ENCODE measurements at regions not wholly inside any gene's neighbourhood (a gene's known extent, or its start where the extent isn't known, plus 50 kb on each side); places are given as distances from the start of the nearest gene placed in this dataset.
"Not testable (repeated sequence)": the region's sequence is repeated elsewhere in the genome, so short reads cannot be mapped to it uniquely, and the experiment has no call there.

GRCh38 chr7:159210581-159211235 lies 66.0 kb upstream of the VIPR2 start:
- Histone ChIP-seq H3K27me3 (ENCODE audit: control insufficient read depth in 1 of 2, insufficient read depth in 2 of 2, low read length in 2 of 2) (no peaks in the 10 kb centered on the region), H3K9ac (ENCODE audit: low read length in 2 of 2) (no peak overlapping the region), H3K27ac (ENCODE audit: low read length) (no peak overlapping the region), H3K9me3 (ENCODE audit: control insufficient read depth in 2 of 2, low read length in 2 of 2) (no peaks in the 10 kb centered on the region), H3K36me3 (ENCODE audit: control insufficient read depth in 2 of 2, insufficient read depth in 2 of 2, low read length in 2 of 2) (no peaks in the 10 kb centered on the region), H3K4me3 (ENCODE audit: low read length in 2 of 2) (no peak overlapping the region), H3K4me1 (ENCODE audit: control insufficient read depth, insufficient read depth, low read length) (peaks cover 4% of the 10 kb centered on the region)

GRCh38 chr7:159209429-159209828 lies 64.8 kb upstream of the VIPR2 start:
- Histone ChIP-seq H3K27me3 (ENCODE audit: control insufficient read depth in 1 of 2, insufficient read depth in 2 of 2, low read length in 2 of 2) (no peaks in the 10 kb centered on the region), H3K4me3 (ENCODE audit: low read length in 2 of 2) (no peak overlapping the region), H3K9me3 (ENCODE audit: control insufficient read depth in 2 of 2, low read length in 2 of 2) (no peaks in the 10 kb centered on the region), H3K27ac (ENCODE audit: low read length) (no peak overlapping the region), H3K9ac (ENCODE audit: low read length in 2 of 2) (no peak overlapping the region), H3K36me3 (ENCODE audit: control insufficient read depth in 2 of 2, insufficient read depth in 2 of 2, low read length in 2 of 2) (no peaks in the 10 kb centered on the region), H3K4me1 (ENCODE audit: control insufficient read depth, insufficient read depth, low read length) (peaks cover 4% of the 10 kb centered on the region)

- Histone ChIP-seq H3K4me1 (ENCODE audit: control insufficient read depth, insufficient read depth, low read length) (peaks cover 4% of the 10 kb centered on the region), H3K4me3 (ENCODE audit: low read length in 2 of 2) (no peak overlapping the region), H3K27me3 (ENCODE audit: control insufficient read depth in 1 of 2, insufficient read depth in 2 of 2, low read length in 2 of 2) (no peaks in the 10 kb centered on the region), H3K27ac (ENCODE audit: low read length) (no peak overlapping the region), H3K9ac (ENCODE audit: low read length in 2 of 2) (no peak overlapping the region), H3K36me3 (ENCODE audit: control insufficient read depth in 2 of 2, insufficient read depth in 2 of 2, low read length in 2 of 2) (no peaks in the 10 kb centered on the region), H3K9me3 (ENCODE audit: control insufficient read depth in 2 of 2, low read length in 2 of 2) (no peaks in the 10 kb centered on the region)
Measured at GRCh38 chr7:159207951-159208350, 63.3 kb upstream of the VIPR2 start.

GRCh38 chr7:159207393-159207792 lies 62.7 kb upstream of the VIPR2 start:
- no peaks in the 10 kb centered on the region for H3K9me3 ChIP-seq (ENCODE audit: control insufficient read depth in 2 of 2, low read length in 2 of 2)
- no peaks in the 10 kb centered on the region for H3K27me3 ChIP-seq (ENCODE audit: control insufficient read depth in 1 of 2, insufficient read depth in 2 of 2, low read length in 2 of 2)
- H3K9ac ChIP-seq (ENCODE audit: low read length in 2 of 2) = no peak overlapping the region
- peaks cover 4% of the 10 kb centered on the region for H3K4me1 ChIP-seq (ENCODE audit: control insufficient read depth, insufficient read depth, low read length)
- H3K36me3 ChIP-seq (ENCODE audit: control insufficient read depth in 2 of 2, insufficient read depth in 2 of 2, low read length in 2 of 2) = no peaks in the 10 kb centered on the region
- H3K4me3 ChIP-seq (ENCODE audit: low read length in 2 of 2) = no peak overlapping the region
- no peak overlapping the region for H3K27ac ChIP-seq (ENCODE audit: low read length)

GRCh38 chr7:159205833-159206232 lies 61.2 kb upstream of the VIPR2 start:
- Histone ChIP-seq H3K4me1 (ENCODE audit: control insufficient read depth, insufficient read depth, low read length) (no peaks in the 10 kb centered on the region), H3K4me3 (ENCODE audit: low read length in 2 of 2) (no peak overlapping the region), H3K9me3 (ENCODE audit: control insufficient read depth in 2 of 2, low read length in 2 of 2) (no peaks in the 10 kb centered on the region), H3K27me3 (ENCODE audit: control insufficient read depth in 1 of 2, insufficient read depth in 2 of 2, low read length in 2 of 2) (no peaks in the 10 kb centered on the region), H3K9ac (ENCODE audit: low read length in 2 of 2) (no peak overlapping the region), H3K36me3 (ENCODE audit: control insufficient read depth in 2 of 2, insufficient read depth in 2 of 2, low read length in 2 of 2) (no peaks in the 10 kb centered on the region), H3K27ac (ENCODE audit: low read length) (no peak overlapping the region)

GRCh38 chr7:159204664-159205063 lies 60.0 kb upstream of the VIPR2 start:
- Histone ChIP-seq H3K9ac (ENCODE audit: low read length in 2 of 2) (no peak overlapping the region), H3K36me3 (ENCODE audit: control insufficient read depth in 2 of 2, insufficient read depth in 2 of 2, low read length in 2 of 2) (no peaks in the 10 kb centered on the region), H3K4me3 (ENCODE audit: low read length in 2 of 2) (no peak overlapping the region), H3K27me3 (ENCODE audit: control insufficient read depth in 1 of 2, insufficient read depth in 2 of 2, low read length in 2 of 2) (no peaks in the 10 kb centered on the region), H3K27ac (ENCODE audit: low read length) (no peak overlapping the region), H3K9me3 (ENCODE audit: control insufficient read depth in 2 of 2, low read length in 2 of 2) (no peaks in the 10 kb centered on the region), H3K4me1 (ENCODE audit: control insufficient read depth, insufficient read depth, low read length) (no peaks in the 10 kb centered on the region)

GRCh38 chr7:159203253-159203652 lies 58.6 kb upstream of the VIPR2 start:
- not testable (repeated sequence) for H3K27me3 ChIP-seq (ENCODE audit: control insufficient read depth in 1 of 2, insufficient read depth in 2 of 2, low read length in 2 of 2); H3K27ac ChIP-seq (ENCODE audit: low read length); H3K9ac ChIP-seq (ENCODE audit: low read length in 2 of 2); H3K4me1 ChIP-seq (ENCODE audit: control insufficient read depth, insufficient read depth, low read length); H3K9me3 ChIP-seq (ENCODE audit: control insufficient read depth in 2 of 2, low read length in 2 of 2); H3K36me3 ChIP-seq (ENCODE audit: control insufficient read depth in 2 of 2, insufficient read depth in 2 of 2, low read length in 2 of 2); H3K4me3 ChIP-seq (ENCODE audit: low read length in 2 of 2)

- Histone ChIP-seq H3K27me3 (ENCODE audit: control insufficient read depth in 1 of 2, insufficient read depth in 2 of 2, low read length in 2 of 2) (no peaks in the 10 kb centered on the region), H3K4me1 (ENCODE audit: control insufficient read depth, insufficient read depth, low read length) (peaks cover 7% of the 10 kb centered on the region), H3K36me3 (ENCODE audit: control insufficient read depth in 2 of 2, insufficient read depth in 2 of 2, low read length in 2 of 2) (no peaks in the 10 kb centered on the region), H3K9me3 (ENCODE audit: control insufficient read depth in 2 of 2, low read length in 2 of 2) (no peaks in the 10 kb centered on the region), H3K27ac (ENCODE audit: low read length) (no peak overlapping the region), H3K4me3 (ENCODE audit: low read length in 2 of 2) (no peak overlapping the region), H3K9ac (ENCODE audit: low read length in 2 of 2) (no peak overlapping the region)
Measured at GRCh38 chr7:159201722-159202330, 57.2 kb upstream of the VIPR2 start.

GRCh38 chr7:159200421-159200820 lies 55.8 kb upstream of the VIPR2 start:
- no peak overlapping the region for H3K27ac ChIP-seq (ENCODE audit: low read length)
- H3K27me3 ChIP-seq (ENCODE audit: control insufficient read depth in 1 of 2, insufficient read depth in 2 of 2, low read length in 2 of 2) = no peaks in the 10 kb centered on the region
- H3K4me3 ChIP-seq (ENCODE audit: low read length in 2 of 2) = no peak overlapping the region
- no peaks in the 10 kb centered on the region for H3K9me3 ChIP-seq (ENCODE audit: control insufficient read depth in 2 of 2, low read length in 2 of 2)
- H3K4me1 ChIP-seq (ENCODE audit: control insufficient read depth, insufficient read depth, low read length) = peaks cover 7% of the 10 kb centered on the region
- no peaks in the 10 kb centered on the region for H3K36me3 ChIP-seq (ENCODE audit: control insufficient read depth in 2 of 2, insufficient read depth in 2 of 2, low read length in 2 of 2)
- H3K9ac ChIP-seq (ENCODE audit: low read length in 2 of 2) = no peak overlapping the region

- H3K9me3 ChIP-seq (ENCODE audit: control insufficient read depth in 2 of 2, low read length in 2 of 2) = no peaks in the 10 kb centered on the region
- no peak overlapping the region for H3K9ac ChIP-seq (ENCODE audit: low read length in 2 of 2)
- H3K27ac ChIP-seq (ENCODE audit: low read length) = no peak overlapping the region
- H3K36me3 ChIP-seq (ENCODE audit: control insufficient read depth in 2 of 2, insufficient read depth in 2 of 2, low read length in 2 of 2) = no peaks in the 10 kb centered on the region
- H3K4me3 ChIP-seq (ENCODE audit: low read length in 2 of 2) = no peak overlapping the region
- H3K27me3 ChIP-seq (ENCODE audit: control insufficient read depth in 1 of 2, insufficient read depth in 2 of 2, low read length in 2 of 2) = peaks cover 0 to 3% of the 10 kb centered on the region in 2 donors
- H3K4me1 ChIP-seq (ENCODE audit: control insufficient read depth, insufficient read depth, low read length) = peaks cover 7% of the 10 kb centered on the region
Measured at GRCh38 chr7:159198016-159198724, 53.5 kb upstream of the VIPR2 start.
